ENCODE measurements at regions not wholly inside any gene's neighbourhood (a gene's known extent, or its start where the extent isn't known, plus 50 kb on each side); places are given as distances from the start of the nearest gene placed in this dataset.

DNA sequence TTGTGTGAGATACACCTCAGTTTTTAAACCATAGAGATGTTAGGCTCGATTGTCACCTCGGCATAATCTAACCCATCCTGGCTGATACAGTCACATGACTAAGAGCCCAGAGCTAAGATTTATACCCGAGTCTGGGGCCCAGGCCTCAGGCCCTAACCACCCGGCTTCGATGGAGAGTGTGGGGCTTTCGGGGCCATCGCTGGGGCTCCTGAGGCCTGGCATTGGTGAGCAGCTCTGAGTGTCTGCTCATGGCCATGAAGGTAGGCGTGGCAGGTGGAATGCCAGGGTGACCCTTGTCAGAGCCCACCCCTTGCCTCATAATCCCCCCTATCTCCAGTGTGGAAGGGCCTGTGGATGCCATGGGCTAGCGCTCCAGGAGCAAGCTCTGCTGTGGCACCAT lies 164.3 kb downstream of the BMP7 start:
- no peak overlapping the region for H3K27ac ChIP-seq (ENCODE audit: low read depth, low read length)
- H3K4me1 ChIP-seq (ENCODE audit: control insufficient read depth in 1 of 2, insufficient read depth in 2 of 2, low read length in 2 of 2): no peaks in the 10 kb centered on the region
- H3K4me2 ChIP-seq (ENCODE audit: low read length): no peak overlapping the region
- H4K91ac ChIP-seq (ENCODE audit: low read depth, low read length): no peak overlapping the region
- no peak for DNase-seq
- H3K36me3 ChIP-seq (ENCODE audit: control insufficient read depth in 1 of 2, insufficient read depth in 2 of 2, low read length in 2 of 2): no peaks in the 10 kb centered on the region
- no peak overlapping the region for H2BK12ac ChIP-seq (ENCODE audit: low read length)
- no peak overlapping the region for H3K23ac ChIP-seq (ENCODE audit: low read length)
- H3K9me3 ChIP-seq (ENCODE audit: insufficient read depth, low read depth, low read length): peaks cover 2% of the 10 kb centered on the region
- no peak overlapping the region for H3K4ac ChIP-seq (ENCODE audit: low read depth, low read length)
- no peak overlapping the region for H3K18ac ChIP-seq (ENCODE audit: low read length)
- H3K79me1 ChIP-seq (ENCODE audit: low read length): no peaks in the 10 kb centered on the region
- H3K79me2 ChIP-seq (ENCODE audit: control insufficient read depth, insufficient read depth, low read length, poor library complexity): no peaks in the 10 kb centered on the region
- WGBS (ENCODE audit: extremely low coverage, insufficient coverage, insufficient read length): no CpG with 5 or more reads among the region's 9 CpGs
- H3K9ac ChIP-seq (ENCODE audit: low read length): no peak overlapping the region
- no peak overlapping the region for H2BK120ac ChIP-seq (ENCODE audit: insufficient read depth, low read length, poor library complexity)
- no peak overlapping the region for H4K8ac ChIP-seq (ENCODE audit: low read depth, low read length)
- H2AK5ac ChIP-seq (ENCODE audit: low read length): no peak overlapping the region
- H3K27me3 ChIP-seq (ENCODE audit: insufficient read depth, low read length): no peaks in the 10 kb centered on the region
- no peak overlapping the region for H3K14ac ChIP-seq (ENCODE audit: low read length)
- H4K12ac ChIP-seq (ENCODE audit: low read depth, low read length): no peak overlapping the region
- H3K4me3 ChIP-seq (ENCODE audit: low read depth, low read length): no peak overlapping the region
- H2AFZ ChIP-seq (ENCODE audit: insufficient read depth, low read length, poor library complexity): no peak overlapping the region
- H2BK5ac ChIP-seq (ENCODE audit: low read depth, low read length, poor library complexity): no peak overlapping the region

DNA sequence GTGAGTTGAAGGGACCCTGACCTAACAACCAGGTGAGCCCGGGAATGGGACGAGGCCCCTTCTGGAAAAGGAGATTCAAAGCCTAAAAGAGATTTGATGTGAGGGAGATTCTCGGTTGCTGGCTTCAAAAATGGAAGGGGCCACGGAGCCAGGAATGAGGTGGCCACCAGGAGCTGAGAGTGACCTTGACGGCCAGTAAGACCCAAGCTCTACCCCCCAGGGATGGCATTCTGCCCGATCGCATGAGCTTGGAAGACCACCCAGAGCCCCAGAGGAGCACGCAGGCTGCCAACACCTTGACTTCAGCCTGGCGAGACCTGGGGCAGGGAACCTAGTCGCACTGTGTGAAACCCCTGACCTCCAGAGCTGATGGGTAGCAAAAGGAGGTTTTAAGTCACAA lies 163.9 kb downstream of the BMP7 start:
- H3K79me2 ChIP-seq (ENCODE audit: control insufficient read depth, insufficient read depth, low read length, poor library complexity): no peaks in the 10 kb centered on the region
- no peaks in the 10 kb centered on the region for H3K79me1 ChIP-seq (ENCODE audit: low read length)
- H4K12ac ChIP-seq (ENCODE audit: low read depth, low read length): no peak overlapping the region
- no CpG with 5 or more reads among the region's 10 CpGs for WGBS (ENCODE audit: extremely low coverage, insufficient coverage, insufficient read length)
- H3K4me1 ChIP-seq (ENCODE audit: control insufficient read depth in 1 of 2, insufficient read depth in 2 of 2, low read length in 2 of 2): no peaks in the 10 kb centered on the region
- no peak overlapping the region for H2BK5ac ChIP-seq (ENCODE audit: low read depth, low read length, poor library complexity)
- H3K18ac ChIP-seq (ENCODE audit: low read length): no peak overlapping the region
- no peak overlapping the region for H4K91ac ChIP-seq (ENCODE audit: low read depth, low read length)
- no peak overlapping the region for H3K4me2 ChIP-seq (ENCODE audit: low read length)
- H3K14ac ChIP-seq (ENCODE audit: low read length): no peak overlapping the region
- no peak overlapping the region for H3K9ac ChIP-seq (ENCODE audit: low read length)
- no peak overlapping the region for H4K8ac ChIP-seq (ENCODE audit: low read depth, low read length)
- peaks cover 2% of the 10 kb centered on the region for H3K9me3 ChIP-seq (ENCODE audit: insufficient read depth, low read depth, low read length)
- no peak overlapping the region for H2AFZ ChIP-seq (ENCODE audit: insufficient read depth, low read length, poor library complexity)
- no peak overlapping the region for H3K4me3 ChIP-seq (ENCODE audit: low read depth, low read length)
- H2AK5ac ChIP-seq (ENCODE audit: low read length): no peak overlapping the region
- H2BK120ac ChIP-seq (ENCODE audit: insufficient read depth, low read length, poor library complexity): no peak overlapping the region
- H2BK12ac ChIP-seq (ENCODE audit: low read length): no peak overlapping the region
- no peaks in the 10 kb centered on the region for H3K36me3 ChIP-seq (ENCODE audit: control insufficient read depth in 1 of 2, insufficient read depth in 2 of 2, low read length in 2 of 2)
- H3K23ac ChIP-seq (ENCODE audit: low read length): no peak overlapping the region
- H3K27ac ChIP-seq (ENCODE audit: low read depth, low read length): no peak overlapping the region
- no peak for DNase-seq
- H3K4ac ChIP-seq (ENCODE audit: low read depth, low read length): no peak overlapping the region
- no peaks in the 10 kb centered on the region for H3K27me3 ChIP-seq (ENCODE audit: insufficient read depth, low read length)

DNA sequence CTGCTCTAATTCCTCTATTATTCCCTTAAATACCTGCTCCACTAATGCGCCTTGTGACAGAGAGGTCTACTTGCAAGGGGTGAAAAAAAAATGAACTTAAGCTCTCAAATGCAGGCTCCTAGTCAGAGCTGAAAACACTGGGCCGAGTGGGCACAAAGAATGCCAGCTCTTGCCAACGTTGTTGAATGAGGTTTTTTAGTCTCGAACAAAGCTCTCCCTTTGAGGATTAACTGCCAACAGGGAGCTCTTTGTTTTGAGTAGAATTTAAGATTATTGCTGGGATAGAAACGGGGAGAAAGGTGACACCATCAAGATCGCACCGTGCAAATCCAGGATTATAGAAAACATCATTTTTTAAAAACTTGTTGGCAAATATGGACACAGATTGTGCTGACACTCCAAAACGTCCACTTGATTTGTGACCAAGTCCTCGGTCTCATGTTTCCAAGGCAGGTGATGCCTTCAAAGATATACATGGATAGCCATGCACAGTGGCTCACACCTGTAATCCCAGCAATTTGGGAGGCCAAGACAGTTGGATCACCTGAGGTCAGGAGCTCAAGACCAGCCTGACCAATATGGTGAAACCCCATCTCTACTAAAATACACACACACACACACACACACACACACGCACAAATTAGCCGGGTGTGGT lies 163.2 kb downstream of the BMP7 start:
- Histone ChIP-seq H3K9me3 (ENCODE audit: insufficient read depth, low read depth, low read length) (peaks cover 2% of the 10 kb centered on the region), H4K12ac (ENCODE audit: low read depth, low read length) (no peak overlapping the region), H3K27ac (ENCODE audit: low read depth, low read length) (no peak overlapping the region), H2BK120ac (ENCODE audit: insufficient read depth, low read length, poor library complexity) (no peak overlapping the region), H3K4ac (ENCODE audit: low read depth, low read length) (no peak overlapping the region), H2AK5ac (ENCODE audit: low read length) (no peak overlapping the region), H2BK12ac (ENCODE audit: low read length) (no peak overlapping the region), H3K36me3 (ENCODE audit: control insufficient read depth in 1 of 2, insufficient read depth in 2 of 2, low read length in 2 of 2) (no peaks in the 10 kb centered on the region), H3K4me1 (ENCODE audit: control insufficient read depth in 1 of 2, insufficient read depth in 2 of 2, low read length in 2 of 2) (no peaks in the 10 kb centered on the region), H3K27me3 (ENCODE audit: insufficient read depth, low read length) (no peaks in the 10 kb centered on the region), H4K91ac (ENCODE audit: low read depth, low read length) (no peak overlapping the region), H3K4me2 (ENCODE audit: low read length) (no peak overlapping the region), H2BK5ac (ENCODE audit: low read depth, low read length, poor library complexity) (no peak overlapping the region), H4K8ac (ENCODE audit: low read depth, low read length) (no peak overlapping the region), H3K18ac (ENCODE audit: low read length) (no peak overlapping the region), H3K79me1 (ENCODE audit: low read length) (no peaks in the 10 kb centered on the region), H3K9ac (ENCODE audit: low read length) (no peak overlapping the region), H3K79me2 (ENCODE audit: control insufficient read depth, insufficient read depth, low read length, poor library complexity) (no peaks in the 10 kb centered on the region), H3K4me3 (ENCODE audit: low read depth, low read length) (no peak overlapping the region), H2AFZ (ENCODE audit: insufficient read depth, low read length, poor library complexity) (no peak overlapping the region), H3K14ac (ENCODE audit: low read length) (no peak overlapping the region), H3K23ac (ENCODE audit: low read length) (no peak overlapping the region)
- no peak for DNase-seq
- WGBS (ENCODE audit: extremely low coverage, insufficient coverage, insufficient read length): no CpG with 5 or more reads among the region's 11 CpGs

DNA sequence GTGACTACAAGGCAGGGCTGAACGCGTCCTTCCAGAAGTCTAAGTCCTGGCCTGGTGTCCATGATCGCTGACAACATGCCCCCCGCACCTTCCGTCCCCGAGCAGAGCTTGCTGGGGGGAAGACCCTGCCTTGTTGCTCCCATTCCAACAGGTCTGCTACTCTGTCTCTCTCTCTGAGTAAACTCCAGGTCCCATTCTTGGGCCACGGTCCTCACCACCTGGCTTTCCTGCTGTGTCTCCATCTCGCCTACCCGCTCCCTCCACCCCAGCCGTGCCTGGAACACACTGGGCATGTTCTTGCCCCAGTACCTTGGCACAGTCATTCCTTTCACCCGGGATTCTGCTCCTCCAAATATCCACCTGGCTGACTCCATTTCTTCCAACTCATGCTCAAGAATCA lies 162.3 kb downstream of the BMP7 start:
- Histone ChIP-seq H2AFZ (ENCODE audit: insufficient read depth, low read length, poor library complexity) (no peak overlapping the region), H3K27ac (ENCODE audit: low read depth, low read length) (no peak overlapping the region), H3K9ac (ENCODE audit: low read length) (no peak overlapping the region), H2AK5ac (ENCODE audit: low read length) (no peak overlapping the region), H3K9me3 (ENCODE audit: insufficient read depth, low read depth, low read length) (peaks cover 2% of the 10 kb centered on the region), H2BK12ac (ENCODE audit: low read length) (no peak overlapping the region), H2BK5ac (ENCODE audit: low read depth, low read length, poor library complexity) (no peak overlapping the region), H3K18ac (ENCODE audit: low read length) (no peak overlapping the region), H3K4ac (ENCODE audit: low read depth, low read length) (no peak overlapping the region), H3K4me2 (ENCODE audit: low read length) (no peak overlapping the region), H4K91ac (ENCODE audit: low read depth, low read length) (no peak overlapping the region), H2BK120ac (ENCODE audit: insufficient read depth, low read length, poor library complexity) (no peak overlapping the region), H3K4me3 (ENCODE audit: low read depth, low read length) (no peak overlapping the region), H4K12ac (ENCODE audit: low read depth, low read length) (no peak overlapping the region), H3K79me2 (ENCODE audit: control insufficient read depth, insufficient read depth, low read length, poor library complexity) (no peaks in the 10 kb centered on the region), H3K14ac (ENCODE audit: low read length) (no peak overlapping the region), H3K36me3 (ENCODE audit: control insufficient read depth in 1 of 2, insufficient read depth in 2 of 2, low read length in 2 of 2) (no peaks in the 10 kb centered on the region), H4K8ac (ENCODE audit: low read depth, low read length) (no peak overlapping the region), H3K23ac (ENCODE audit: low read length) (no peak overlapping the region), H3K4me1 (ENCODE audit: control insufficient read depth in 1 of 2, insufficient read depth in 2 of 2, low read length in 2 of 2) (no peaks in the 10 kb centered on the region), H3K79me1 (ENCODE audit: low read length) (no peaks in the 10 kb centered on the region), H3K27me3 (ENCODE audit: insufficient read depth, low read length) (no peaks in the 10 kb centered on the region)
- no peak for DNase-seq
- WGBS (ENCODE audit: extremely low coverage, insufficient coverage, insufficient read length): no CpG with 5 or more reads among the region's 11 CpGs
